Dendritic cell treated with granulocyte-macrophage colony-stimulating factor and Interleukin-4, amounts not matched to agents 40 ng/mL and 50 ng/mL, for 4 days (primary cell): ENCODE measurements at regions not wholly inside any gene's neighbourhood (a gene's known extent, or its start where the extent isn't known, plus 50 kb on each side); places are given as distances from the start of the nearest gene placed in this dataset.

Experiments
- H3K27ac Mint-ChIP-seq: one replicate; pipeline ENCODE4 v1.8.0; 2022; ENCODE audit warnings: mild to moderate bottlenecking, mixed read lengths
- H3K27me3 Mint-ChIP-seq: one replicate; pipeline ENCODE4 v1.8.0; 2022; ENCODE audit warnings: mild to moderate bottlenecking, mixed read lengths
- H3K36me3 Mint-ChIP-seq: one replicate; pipeline ENCODE4 v1.8.0; 2022; ENCODE audit warnings: low read depth, mixed read lengths
- H3K4me1 Mint-ChIP-seq: one replicate; pipeline ENCODE4 v1.8.0; 2022; ENCODE audit warnings: low read depth, mixed read lengths
- H3K4me3 Mint-ChIP-seq: one replicate; pipeline ENCODE4 v1.8.0; 2022; ENCODE audit warnings: mild to moderate bottlenecking, moderate library complexity, mixed read lengths
- H3K9me3 Mint-ChIP-seq: one replicate; pipeline ENCODE4 v1.8.0; 2022; ENCODE audit warnings: mixed read lengths
- intact Hi-C: fragments of 100-400 bp; cut with micrococcal nuclease; formaldehyde crosslinking; loops from one replicate; pipeline ENCODE4 v1.15.0; 2022

DNA sequence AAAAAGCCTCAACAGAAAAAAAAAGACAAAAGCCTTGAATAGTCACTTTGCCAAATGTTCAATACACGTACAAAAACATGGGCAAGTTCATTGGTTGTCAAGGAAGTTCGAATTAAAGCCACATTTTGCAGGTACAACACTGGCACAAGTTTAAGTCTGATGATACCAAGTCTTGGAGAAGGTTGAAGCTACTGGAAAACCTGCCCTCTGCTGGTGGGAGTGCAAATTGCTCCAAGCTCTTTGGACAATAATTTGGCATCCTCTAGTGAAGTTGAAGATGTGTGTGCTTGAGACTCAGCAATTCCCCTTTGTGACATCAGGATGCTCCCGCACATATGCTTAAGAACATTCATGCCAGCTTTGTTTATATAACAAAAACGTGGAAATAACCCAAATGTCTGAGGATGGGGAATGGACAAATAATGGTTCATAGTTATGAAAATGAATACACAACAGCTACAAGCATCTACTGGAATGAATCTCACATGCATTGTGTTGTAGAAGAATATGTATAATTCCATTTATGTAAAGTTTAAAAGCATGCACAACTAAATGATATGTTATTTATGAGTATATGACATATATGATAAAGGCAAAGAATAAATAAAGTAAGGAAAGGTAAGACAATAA lies 120.0 kb upstream of the PLPP4 start:
- H3K27me3 Mint-ChIP-seq, result no peaks in the 10 kb centered on the region
- H3K36me3 Mint-ChIP-seq, result no peaks in the 10 kb centered on the region
- no peak overlapping the region for H3K27ac Mint-ChIP-seq
- no peaks in the 10 kb centered on the region for H3K4me1 Mint-ChIP-seq
- H3K4me3 Mint-ChIP-seq, result no peak overlapping the region
- intact Hi-C loops, result loop anchor here (2.0 to 5.0 kb wide), 2 partner anchors 586 to 650 kb away; no protein-coding TSS in a partner anchor
- peaks cover 9% of the 10 kb centered on the region for H3K9me3 Mint-ChIP-seq

DNA sequence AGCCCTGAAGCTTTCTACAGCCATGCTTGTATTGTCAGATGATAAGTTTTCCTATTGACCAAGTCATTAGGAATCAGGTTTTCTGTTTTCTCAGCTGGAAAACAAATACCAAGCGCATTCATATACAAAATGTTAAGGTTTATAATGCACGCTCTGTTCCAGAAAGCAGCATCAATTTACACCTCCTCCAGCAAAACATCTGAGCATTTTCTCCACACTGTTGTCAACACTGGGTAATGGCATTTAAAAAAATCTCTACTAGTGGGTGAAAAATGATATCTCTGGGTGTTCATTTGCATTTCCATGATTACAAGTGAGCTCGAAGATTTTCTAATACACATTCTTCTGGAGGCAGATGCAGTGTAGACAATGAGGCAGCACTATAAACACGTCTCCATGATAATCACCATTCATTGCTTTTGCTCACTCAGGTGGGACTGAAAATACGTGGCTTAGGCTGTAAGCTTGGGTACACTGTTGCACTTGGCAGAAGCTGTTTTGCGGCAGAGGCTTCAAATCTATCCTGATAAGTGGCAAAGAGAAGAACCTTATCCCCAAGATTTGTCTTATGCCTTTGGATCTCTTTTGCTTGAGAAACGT lies 114.8 kb upstream of the PLPP4 start:
- H3K4me1 Mint-ChIP-seq, result no peaks in the 10 kb centered on the region
- no peaks in the 10 kb centered on the region for H3K36me3 Mint-ChIP-seq
- no peak overlapping the region for H3K27ac Mint-ChIP-seq
- peaks cover 2% of the 10 kb centered on the region for H3K27me3 Mint-ChIP-seq
- H3K9me3 Mint-ChIP-seq, result peaks cover 9% of the 10 kb centered on the region
- no peak overlapping the region for H3K4me3 Mint-ChIP-seq
- intact Hi-C loops, result no loop called here

DNA sequence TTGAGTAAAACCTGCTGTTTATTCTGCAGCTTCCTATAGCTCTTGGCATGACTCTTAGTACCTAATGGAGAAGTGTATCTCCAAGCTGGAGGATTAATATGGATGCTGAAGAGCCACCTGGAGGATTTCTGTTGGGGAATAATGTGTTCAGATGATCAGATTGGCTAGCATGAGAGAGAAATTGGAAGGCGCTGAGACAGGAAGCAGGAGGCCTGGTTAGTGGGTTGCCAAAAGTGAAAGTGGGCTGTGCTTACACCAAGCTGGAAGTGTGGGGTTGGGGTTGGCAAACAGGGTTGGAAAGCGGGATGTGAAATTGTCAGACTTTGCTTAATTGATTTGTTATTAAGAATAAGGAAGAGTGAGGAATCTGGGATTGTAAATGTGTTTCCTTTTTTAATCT lies 111.8 kb upstream of the PLPP4 start:
- Mint-ChIP-seq H3K36me3 (no peaks in the 10 kb centered on the region), H3K9me3 (peaks cover 8% of the 10 kb centered on the region), H3K27me3 (peaks cover 2% of the 10 kb centered on the region), H3K27ac (no peak overlapping the region), H3K4me3 (no peak overlapping the region), H3K4me1 (no peaks in the 10 kb centered on the region)
- intact Hi-C loops, result no loop called here

DNA sequence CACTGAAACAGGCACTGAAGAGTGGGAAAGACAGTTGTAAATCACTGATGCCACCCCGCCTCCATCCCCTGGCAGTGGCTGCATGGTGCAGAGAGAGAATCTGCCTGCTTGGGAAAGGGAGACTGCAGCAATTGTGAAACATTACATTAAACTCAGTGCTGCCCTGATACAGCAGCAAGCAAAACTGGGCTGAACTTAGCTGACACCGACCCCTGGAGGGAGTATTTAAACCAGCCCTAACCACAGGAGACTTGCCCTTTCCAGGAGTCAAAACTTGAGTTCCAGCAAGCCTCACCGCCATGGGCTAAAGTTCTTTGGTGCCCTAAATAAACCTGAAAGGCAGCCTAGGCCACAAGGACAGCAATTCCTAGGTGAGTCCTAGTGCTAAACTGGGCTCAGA lies 109.4 kb upstream of the PLPP4 start:
- intact Hi-C loops, result no loop called here
- no peaks in the 10 kb centered on the region for H3K4me1 Mint-ChIP-seq
- H3K27ac Mint-ChIP-seq, result no peak overlapping the region
- peaks cover 2% of the 10 kb centered on the region for H3K27me3 Mint-ChIP-seq
- H3K36me3 Mint-ChIP-seq, result no peaks in the 10 kb centered on the region
- no peaks in the 10 kb centered on the region for H3K9me3 Mint-ChIP-seq
- H3K4me3 Mint-ChIP-seq, result no peak overlapping the region

DNA sequence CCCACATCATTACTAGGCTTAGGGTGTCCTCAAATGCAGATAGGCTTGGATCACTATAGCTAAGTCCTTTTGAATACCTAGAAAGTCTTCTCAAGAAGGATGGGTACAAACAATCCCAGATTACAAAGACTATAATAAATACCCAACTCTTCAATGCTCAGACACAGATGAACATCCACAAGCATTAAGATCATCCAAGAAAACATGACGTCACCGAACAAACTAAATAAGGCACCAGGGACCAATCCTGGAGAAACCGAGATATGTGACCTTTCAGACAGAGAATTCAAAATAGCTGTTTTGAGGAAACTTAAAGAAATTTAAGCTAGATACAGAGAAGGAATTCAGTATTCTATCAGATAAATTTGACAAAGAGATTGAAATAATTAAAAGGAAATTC lies 108.0 kb upstream of the PLPP4 start:
- H3K27me3 Mint-ChIP-seq, result peaks cover 1% of the 10 kb centered on the region
- H3K9me3 Mint-ChIP-seq, result no peaks in the 10 kb centered on the region
- no peak overlapping the region for H3K4me3 Mint-ChIP-seq
- H3K27ac Mint-ChIP-seq, result no peak overlapping the region
- no peaks in the 10 kb centered on the region for H3K36me3 Mint-ChIP-seq
- H3K4me1 Mint-ChIP-seq, result no peaks in the 10 kb centered on the region
- intact Hi-C loops, result no loop called here

DNA sequence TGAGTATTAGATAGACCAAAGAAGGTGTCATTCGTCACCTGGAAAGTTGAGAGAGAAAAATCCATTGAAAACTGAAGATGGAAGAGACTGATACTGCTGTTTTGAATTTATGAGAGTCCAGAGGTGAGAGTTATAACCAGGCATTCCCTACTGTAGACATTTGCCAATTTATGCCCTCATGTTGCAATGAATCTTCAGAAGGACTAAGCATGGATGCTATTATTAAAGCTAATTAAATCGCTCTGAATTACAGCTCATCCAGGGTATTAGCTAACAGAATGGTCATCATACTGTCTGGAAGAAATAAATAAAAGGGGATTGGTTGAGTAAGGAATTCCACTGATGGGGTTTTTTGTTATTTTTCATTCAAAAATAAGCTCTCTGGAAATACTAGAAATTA lies 101.6 kb upstream of the PLPP4 start:
- no peaks in the 10 kb centered on the region for H3K27me3 Mint-ChIP-seq
- intact Hi-C loops, result no loop called here
- no peaks in the 10 kb centered on the region for H3K9me3 Mint-ChIP-seq
- no peak overlapping the region for H3K27ac Mint-ChIP-seq
- H3K36me3 Mint-ChIP-seq, result no peaks in the 10 kb centered on the region
- H3K4me3 Mint-ChIP-seq, result no peak overlapping the region
- no peaks in the 10 kb centered on the region for H3K4me1 Mint-ChIP-seq

DNA sequence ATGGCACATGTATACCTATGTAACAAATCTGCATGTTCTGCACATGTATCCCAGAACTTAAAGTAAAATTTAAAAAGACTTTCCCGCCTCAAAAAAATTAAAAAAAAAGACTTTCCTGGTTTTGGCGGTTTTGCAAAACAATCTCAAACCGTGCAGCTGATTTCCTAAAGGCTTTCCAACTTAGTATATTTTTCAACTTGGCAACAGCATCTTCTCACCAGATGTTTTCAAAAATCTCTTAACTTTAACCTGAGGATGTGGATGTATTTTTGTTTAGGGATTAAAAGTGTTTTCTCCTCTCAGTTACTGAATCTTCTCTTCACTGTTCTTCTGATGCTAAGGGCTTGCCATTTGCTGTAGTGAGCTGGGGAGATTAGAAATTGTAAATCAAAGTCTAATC lies 96.5 kb upstream of the PLPP4 start:
- Mint-ChIP-seq H3K27ac (no peak overlapping the region), H3K4me3 (no peak overlapping the region), H3K27me3 (no peaks in the 10 kb centered on the region), H3K36me3 (no peaks in the 10 kb centered on the region), H3K4me1 (no peaks in the 10 kb centered on the region), H3K9me3 (no peaks in the 10 kb centered on the region)
- intact Hi-C loops, result no loop called here

DNA sequence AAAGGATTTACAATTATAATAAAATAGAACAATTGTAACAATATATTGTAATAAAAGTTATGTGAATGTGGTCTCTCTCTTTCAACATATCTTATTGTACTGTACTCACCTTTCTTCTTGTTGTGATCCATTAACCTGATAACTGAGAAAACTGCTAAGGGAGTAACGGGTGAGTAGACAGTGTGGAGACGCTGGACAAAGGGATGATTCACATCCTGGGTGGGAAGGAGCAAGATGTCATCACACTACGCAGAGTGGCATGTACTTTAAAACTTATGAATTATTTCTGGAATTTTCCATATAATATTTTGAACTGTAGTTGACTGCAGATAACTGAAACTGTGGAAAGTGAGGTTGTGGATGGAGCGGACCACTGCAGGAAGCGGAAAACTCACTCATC lies 91.2 kb upstream of the PLPP4 start:
- Mint-ChIP-seq H3K27me3 (peaks cover 2% of the 10 kb centered on the region), H3K9me3 (no peaks in the 10 kb centered on the region), H3K27ac (no peak overlapping the region), H3K4me1 (no peaks in the 10 kb centered on the region), H3K36me3 (no peaks in the 10 kb centered on the region), H3K4me3 (no peak overlapping the region)
- intact Hi-C loops, result no loop called here

DNA sequence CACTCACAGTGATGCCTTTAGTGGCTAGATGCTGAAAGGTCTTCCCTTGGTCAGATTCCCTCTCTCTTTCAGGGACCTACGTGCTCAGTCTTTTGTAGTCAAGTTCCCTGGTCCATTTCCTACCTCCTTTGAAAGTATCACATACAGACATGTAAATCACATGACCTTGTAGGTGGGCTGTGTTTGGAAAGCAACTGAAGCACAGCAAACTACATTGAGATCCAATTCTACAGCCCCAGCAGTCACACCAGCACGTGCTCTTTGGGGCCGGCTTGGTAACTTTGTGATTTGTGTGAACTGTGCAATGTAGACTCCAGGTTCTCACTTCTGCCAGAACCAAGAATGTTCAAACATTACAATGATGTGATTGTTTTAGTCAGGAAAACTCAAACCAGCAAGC lies 89.7 kb upstream of the PLPP4 start:
- peaks cover 2% of the 10 kb centered on the region for H3K27me3 Mint-ChIP-seq
- H3K9me3 Mint-ChIP-seq, result no peaks in the 10 kb centered on the region
- intact Hi-C loops, result no loop called here
- H3K27ac Mint-ChIP-seq, result no peak overlapping the region
- H3K4me3 Mint-ChIP-seq, result no peak overlapping the region
- H3K36me3 Mint-ChIP-seq, result no peaks in the 10 kb centered on the region
- H3K4me1 Mint-ChIP-seq, result no peaks in the 10 kb centered on the region

DNA sequence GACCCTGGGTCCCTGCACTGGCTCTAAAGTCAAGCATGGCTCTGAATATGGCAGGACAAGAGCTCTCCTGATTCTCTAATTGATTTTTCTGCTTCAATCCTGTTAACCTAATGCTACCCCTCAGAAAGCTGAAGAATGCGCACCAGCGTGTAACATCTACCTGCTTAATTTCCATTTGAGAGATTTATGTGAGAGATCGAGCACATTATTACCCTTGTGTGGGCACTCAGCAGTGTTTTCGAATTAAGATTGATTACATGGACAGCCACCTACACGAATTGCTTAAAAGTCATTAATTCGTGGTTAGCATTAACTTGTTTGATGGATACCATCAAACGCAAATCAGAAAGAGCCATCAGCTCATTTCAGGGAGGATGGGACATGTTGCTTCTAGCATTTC lies 88.7 kb upstream of the PLPP4 start:
- no peak overlapping the region for H3K27ac Mint-ChIP-seq
- no peaks in the 10 kb centered on the region for H3K4me1 Mint-ChIP-seq
- no peaks in the 10 kb centered on the region for H3K36me3 Mint-ChIP-seq
- intact Hi-C loops, result no loop called here
- H3K9me3 Mint-ChIP-seq, result no peaks in the 10 kb centered on the region
- peaks cover 2% of the 10 kb centered on the region for H3K27me3 Mint-ChIP-seq
- H3K4me3 Mint-ChIP-seq, result no peak overlapping the region

DNA sequence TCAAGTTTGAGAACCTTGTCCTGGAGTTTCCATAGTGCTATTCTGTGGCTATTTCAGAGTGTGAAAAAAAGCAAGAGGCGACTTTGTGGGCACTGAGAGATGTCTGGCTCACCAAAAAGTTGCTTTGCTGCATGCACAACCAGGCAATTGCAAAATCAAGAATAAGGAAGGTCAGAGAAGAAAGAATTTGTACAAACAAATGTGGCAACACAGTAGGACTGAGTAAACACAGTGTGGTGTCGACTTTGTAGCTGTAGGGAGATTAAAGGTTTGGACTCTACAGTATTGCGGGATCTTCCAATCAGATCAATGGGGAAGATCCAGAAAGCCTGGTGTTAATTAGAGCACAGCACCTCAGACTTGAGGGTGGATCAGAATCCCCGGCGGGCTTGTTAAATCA lies 88.1 kb upstream of the PLPP4 start:
- Mint-ChIP-seq H3K36me3 (no peaks in the 10 kb centered on the region), H3K27ac (no peak overlapping the region), H3K27me3 (peaks cover 2% of the 10 kb centered on the region), H3K4me3 (no peak overlapping the region), H3K9me3 (no peaks in the 10 kb centered on the region), H3K4me1 (no peaks in the 10 kb centered on the region)
- intact Hi-C loops, result no loop called here

DNA sequence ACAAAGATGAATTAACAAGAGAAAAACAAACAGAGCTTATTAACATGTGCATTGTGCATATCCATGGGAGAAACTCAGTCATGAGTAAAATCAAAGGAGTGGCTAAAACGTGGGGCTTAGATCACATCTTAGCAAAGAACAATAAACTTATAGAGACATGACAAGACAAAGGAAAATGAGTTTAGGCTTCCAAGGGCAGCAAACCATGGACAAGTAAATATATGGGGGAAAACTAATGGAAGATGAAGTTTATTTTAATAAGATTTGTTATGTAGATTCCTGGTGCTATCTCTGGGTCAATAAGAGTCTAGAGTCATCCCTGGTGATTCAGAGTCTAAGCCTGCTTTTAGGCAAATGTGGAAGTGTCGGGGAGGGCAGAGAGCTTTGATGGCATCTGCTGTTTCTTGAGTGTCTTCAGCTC lies 87.2 kb upstream of the PLPP4 start:
- Mint-ChIP-seq H3K27me3 (peaks cover 2% of the 10 kb centered on the region), H3K9me3 (no peaks in the 10 kb centered on the region), H3K4me3 (no peak overlapping the region), H3K4me1 (no peaks in the 10 kb centered on the region), H3K27ac (no peak overlapping the region), H3K36me3 (no peaks in the 10 kb centered on the region)
- intact Hi-C loops, result no loop called here

DNA sequence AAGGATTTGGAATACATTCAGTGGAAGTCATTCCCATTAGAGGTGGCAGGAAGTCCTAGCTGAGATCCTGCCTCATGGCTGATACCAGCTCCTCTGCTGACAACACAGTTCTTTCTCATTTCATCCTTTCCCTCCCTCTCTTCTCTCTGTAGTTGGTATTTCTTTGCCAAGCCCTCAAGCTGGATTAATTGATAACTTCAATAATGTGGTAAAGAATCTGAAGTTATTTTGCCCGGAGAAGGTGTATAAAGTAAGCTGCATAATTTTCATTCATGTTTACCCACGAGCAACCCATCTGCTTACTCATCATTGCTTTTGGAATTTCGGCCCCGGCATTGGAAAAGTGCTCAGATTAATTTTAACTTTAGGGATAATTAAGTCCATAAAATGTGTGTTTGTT lies 85.2 kb upstream of the PLPP4 start:
- Mint-ChIP-seq H3K27me3 (peaks cover 2% of the 10 kb centered on the region), H3K9me3 (no peaks in the 10 kb centered on the region), H3K36me3 (no peaks in the 10 kb centered on the region), H3K27ac (no peak overlapping the region), H3K4me3 (no peak overlapping the region), H3K4me1 (no peaks in the 10 kb centered on the region)
- intact Hi-C loops, result no loop called here

DNA sequence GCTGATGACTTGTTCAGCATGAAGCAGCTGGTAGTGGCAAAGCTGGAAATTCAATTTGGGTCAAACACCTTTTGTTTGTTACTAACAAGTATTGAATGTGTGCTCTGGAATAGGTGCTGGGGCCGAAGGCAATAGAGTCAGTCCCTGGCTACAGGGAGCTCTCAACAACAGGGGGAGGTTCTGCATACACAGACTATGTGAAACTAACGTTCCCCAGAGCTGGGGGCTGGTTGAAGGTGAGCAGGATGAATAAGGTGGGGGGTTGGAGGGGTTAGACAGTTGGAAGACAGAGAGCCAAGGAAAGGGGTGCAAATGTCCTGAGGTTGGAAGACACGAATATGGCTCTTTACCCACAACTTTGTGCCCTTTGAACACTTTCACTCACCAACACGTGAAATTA lies 84.1 kb upstream of the PLPP4 start:
- intact Hi-C loops, result no loop called here
- Mint-ChIP-seq H3K27me3 (peaks cover 2% of the 10 kb centered on the region), H3K4me1 (no peaks in the 10 kb centered on the region), H3K4me3 (no peak overlapping the region), H3K36me3 (no peaks in the 10 kb centered on the region), H3K9me3 (no peaks in the 10 kb centered on the region), H3K27ac (no peak overlapping the region)

DNA sequence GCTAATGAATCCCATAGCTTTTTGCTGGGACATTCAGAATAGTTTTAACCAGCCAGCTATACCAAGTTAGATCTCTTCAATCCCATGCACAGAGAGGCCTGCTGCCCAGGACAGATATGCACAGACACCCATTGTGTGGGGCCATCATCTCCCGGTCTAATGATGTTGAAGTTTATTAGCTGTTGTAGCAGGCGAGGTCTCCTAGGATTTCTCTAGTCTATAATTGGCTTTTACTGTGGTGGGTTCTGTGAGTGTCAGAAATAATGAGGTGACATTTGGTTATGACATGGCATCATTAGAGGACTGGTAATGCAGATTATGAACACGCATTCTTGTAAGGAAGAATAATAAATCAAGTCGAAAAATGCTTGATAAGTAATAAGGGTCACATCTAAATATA lies 81.4 kb upstream of the PLPP4 start:
- Mint-ChIP-seq H3K4me1 (no peaks in the 10 kb centered on the region), H3K27ac (no peak overlapping the region), H3K9me3 (no peaks in the 10 kb centered on the region), H3K27me3 (no peaks in the 10 kb centered on the region), H3K4me3 (no peak overlapping the region), H3K36me3 (no peaks in the 10 kb centered on the region)
- intact Hi-C loops, result no loop called here
